ENCODE measurements at regions not wholly inside any gene's neighbourhood (a gene's known extent, or its start where the extent isn't known, plus 50 kb on each side); places are given as distances from the start of the nearest gene placed in this dataset.

- Histone ChIP-seq H3K4me3 (ENCODE audit: low read depth in 1 of 3, low read length in 3 of 3) (no peak overlapping the region), H3K4me1 (ENCODE audit: control insufficient read depth in 4 of 4, insufficient read depth in 4 of 4, low read length in 3 of 4) (no peaks in the 10 kb centered on the region), H3K27ac (ENCODE audit: low read depth in 1 of 2, low read length in 2 of 2) (no peak overlapping the region), H3K27me3 (ENCODE audit: control insufficient read depth in 4 of 4, insufficient read depth in 4 of 4, low read length in 3 of 4) (no peaks in the 10 kb centered on the region), H3K9me3 (ENCODE audit: control insufficient read depth in 4 of 4, low read length in 3 of 4) (no peaks in the 10 kb centered on the region), H3K9ac (ENCODE audit: low read depth in 1 of 2, low read length in 2 of 2) (no peak overlapping the region), H3K36me3 (ENCODE audit: control insufficient read depth in 4 of 4, insufficient read depth in 3 of 4, low read depth in 1 of 4, low read length in 3 of 4) (no peaks in the 10 kb centered on the region)
- no peak for DNase-seq (ENCODE audit: low spot score)
- TF ChIP-seq RAD21 (IDR thresholded peaks at IDR 0.05) (no peak), CTCF (IDR thresholded peaks at IDR 0.05; ENCODE audit: low read depth, low read length, missing input control) (no peak), REST (IDR thresholded peaks at IDR 0.05) (no peak), MAX (IDR thresholded peaks at IDR 0.05) (no peak)
- 91% methylated on average over 4 of the region's 4 CpGs for WGBS
Observed at GRCh38 chr1:226810681-226811080, 59.7 kb upstream of the PSEN2 start.

GRCh38 chr1:226809785-226810571 lies 60.4 kb upstream of the PSEN2 start:
- no peaks in the 10 kb centered on the region for H3K4me1 ChIP-seq (ENCODE audit: control insufficient read depth in 4 of 4, insufficient read depth in 4 of 4, low read length in 3 of 4)
- H3K36me3 ChIP-seq (ENCODE audit: control insufficient read depth in 4 of 4, insufficient read depth in 3 of 4, low read depth in 1 of 4, low read length in 3 of 4) = no peaks in the 10 kb centered on the region
- H3K9ac ChIP-seq (ENCODE audit: low read depth in 1 of 2, low read length in 2 of 2) = no peak overlapping the region
- TF ChIP-seq JUND (IDR thresholded peaks at IDR 0.05) (no peak), HNF4G (IDR thresholded peaks at IDR 0.05) (no peak), REST (IDR thresholded peaks at IDR 0.05) (no peak), HNF4A (conservative IDR thresholded peaks at IDR 0.05) (no peak), CTCF (IDR thresholded peaks at IDR 0.05; ENCODE audit: low read depth, low read length, missing input control) (no peak), ZBTB33 (IDR thresholded peaks at IDR 0.05) (no peak), ATF3 (IDR thresholded peaks at IDR 0.05) (no peak), SP1 (IDR thresholded peaks at IDR 0.05) (no peak), YY1 (IDR thresholded peaks at IDR 0.05) (no peak)
- no peaks in the 10 kb centered on the region for H3K27me3 ChIP-seq (ENCODE audit: control insufficient read depth in 4 of 4, insufficient read depth in 4 of 4, low read length in 3 of 4)
- H3K9me3 ChIP-seq (ENCODE audit: control insufficient read depth in 4 of 4, low read length in 3 of 4) = no peaks in the 10 kb centered on the region
- H3K27ac ChIP-seq (ENCODE audit: low read depth in 1 of 2, low read length in 2 of 2) = no peak overlapping the region
- H3K4me3 ChIP-seq (ENCODE audit: low read depth in 1 of 3, low read length in 3 of 3) = no peak overlapping the region
- 87% methylated on average over 11 of the region's 11 CpGs for WGBS
- no peak for DNase-seq (ENCODE audit: low spot score)

All from liver (tissue), 8 donors.